Stimulated activated CD8-positive, alpha-beta memory T cell treated with anti-CD3 and anti-CD28 coated beads, Interleukin-7, amount 100 ng/mL, for 4 hours (primary cell): ENCODE measurements at regions not wholly inside any gene's neighbourhood (a gene's known extent, or its start where the extent isn't known, plus 50 kb on each side); places are given as distances from the start of the nearest gene placed in this dataset.
"Not testable (repeated sequence)": the region's sequence is repeated elsewhere in the genome, so short reads cannot be mapped to it uniquely, and the experiment has no call there.

Experiments
- DNase-seq, 2 donors: peaks; one replicate each; pipeline ENCODE4 v3.0.0-alpha.2; 2020; ENCODE audit warnings: low read depth in 2 of 2

DNA sequence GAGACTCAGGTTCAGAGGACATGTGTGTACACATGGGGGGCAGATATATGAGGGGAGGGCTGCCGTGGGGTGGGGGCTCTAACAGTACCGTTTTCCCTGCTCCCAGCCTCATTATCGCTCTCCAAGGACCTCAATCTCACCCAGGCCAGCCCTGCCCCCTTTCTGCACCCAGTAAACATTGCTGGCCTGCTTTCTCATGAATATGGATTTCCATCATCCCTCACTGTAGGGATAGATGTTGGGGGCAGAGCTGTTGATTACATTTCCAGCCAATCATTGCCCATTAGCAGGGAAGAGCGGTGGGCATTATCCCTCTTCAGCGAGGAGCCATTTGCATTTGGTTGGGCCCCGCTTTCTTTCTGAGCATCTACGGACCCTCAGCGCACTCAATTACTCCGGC, 273.8 kb downstream of the RPS6KC1 start:
- no peak for DNase-seq

DNA sequence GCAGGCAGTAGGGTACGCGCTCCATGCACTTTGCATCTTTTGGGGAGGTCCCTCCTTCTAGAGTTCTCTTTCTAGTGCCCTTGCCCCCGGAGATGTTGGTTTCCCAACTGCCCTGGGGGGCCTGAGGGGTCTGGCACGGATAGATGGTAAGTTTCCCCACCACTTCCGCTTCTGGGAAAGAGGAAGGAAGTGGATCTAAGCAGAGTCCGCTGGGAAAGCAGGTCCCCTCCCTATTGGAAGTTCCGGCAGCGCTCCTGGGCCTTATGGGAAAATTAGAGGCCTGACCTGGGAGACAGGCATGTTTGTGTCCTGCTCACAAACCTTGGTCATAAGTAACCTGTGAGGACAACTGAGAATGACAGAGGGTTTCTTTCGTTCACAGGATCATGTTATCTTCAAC, 274.4 kb downstream of the RPS6KC1 start:
- DNase-seq, result no peak

DNA sequence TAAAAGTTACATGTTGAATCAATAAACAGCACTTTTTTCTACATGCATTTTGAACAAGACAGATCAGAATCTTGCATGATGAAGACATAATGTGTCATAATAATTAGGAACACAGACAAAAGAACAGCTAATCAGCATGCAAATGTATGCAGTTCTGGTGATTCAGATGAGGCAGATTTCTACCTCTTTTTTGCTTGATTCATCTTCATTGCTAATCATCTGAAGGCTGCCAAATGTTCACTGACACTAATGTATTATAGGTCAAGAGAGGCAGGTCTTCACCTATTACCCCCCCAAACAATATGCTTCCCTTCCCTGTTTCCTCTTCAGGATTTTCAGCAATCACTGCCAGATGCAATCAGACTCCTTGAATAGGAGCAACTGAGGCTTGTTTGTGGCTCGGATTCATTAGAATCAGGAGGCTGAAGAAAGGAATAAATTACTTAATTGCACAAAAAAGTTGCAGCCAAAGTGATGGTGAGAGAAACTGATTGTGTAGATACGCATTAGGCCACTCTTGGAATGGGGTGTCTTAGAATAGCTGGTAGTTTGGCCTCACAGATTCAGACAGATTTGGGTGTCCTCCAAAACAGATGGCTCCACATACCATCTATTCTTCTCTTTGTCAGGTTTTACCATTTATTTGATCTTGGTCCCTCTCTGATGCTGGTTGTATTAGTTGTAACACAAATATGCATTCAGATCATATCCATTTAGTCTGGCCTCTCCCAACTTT, 275.4 kb downstream of the RPS6KC1 start:
- no peak for DNase-seq

DNA sequence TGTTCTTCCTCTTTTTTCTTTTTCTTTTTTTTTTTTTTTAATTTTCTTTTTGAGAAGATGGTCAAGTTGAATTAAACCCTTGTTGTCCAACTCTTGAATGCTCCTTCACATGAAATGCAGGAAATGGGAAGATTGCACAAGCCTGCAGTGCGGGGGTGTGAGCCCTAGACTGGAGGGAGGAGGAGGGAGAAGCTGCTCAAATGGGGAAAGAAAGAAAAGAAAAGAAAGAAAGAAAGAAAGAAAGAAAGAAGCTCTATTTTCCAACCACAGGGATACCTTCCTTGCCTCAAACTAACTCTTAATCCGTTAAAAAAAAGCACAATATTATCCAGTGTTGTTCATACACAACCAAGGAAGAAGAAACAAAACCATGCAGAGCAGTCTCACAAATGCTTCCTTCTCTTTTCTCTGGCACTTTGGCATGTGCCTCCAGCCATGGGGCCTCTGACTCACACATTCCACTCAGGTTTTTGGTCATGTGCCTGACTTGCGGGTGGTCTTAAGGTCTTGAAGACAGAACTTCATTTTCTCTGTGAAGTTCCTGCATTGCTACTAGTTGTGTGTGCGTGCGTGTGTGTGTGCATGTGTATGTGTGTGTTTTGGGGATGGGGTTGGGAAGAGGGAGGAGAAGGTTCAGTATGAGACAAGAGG, 276.1 kb downstream of the RPS6KC1 start:
- DNase-seq, result no peak

DNA sequence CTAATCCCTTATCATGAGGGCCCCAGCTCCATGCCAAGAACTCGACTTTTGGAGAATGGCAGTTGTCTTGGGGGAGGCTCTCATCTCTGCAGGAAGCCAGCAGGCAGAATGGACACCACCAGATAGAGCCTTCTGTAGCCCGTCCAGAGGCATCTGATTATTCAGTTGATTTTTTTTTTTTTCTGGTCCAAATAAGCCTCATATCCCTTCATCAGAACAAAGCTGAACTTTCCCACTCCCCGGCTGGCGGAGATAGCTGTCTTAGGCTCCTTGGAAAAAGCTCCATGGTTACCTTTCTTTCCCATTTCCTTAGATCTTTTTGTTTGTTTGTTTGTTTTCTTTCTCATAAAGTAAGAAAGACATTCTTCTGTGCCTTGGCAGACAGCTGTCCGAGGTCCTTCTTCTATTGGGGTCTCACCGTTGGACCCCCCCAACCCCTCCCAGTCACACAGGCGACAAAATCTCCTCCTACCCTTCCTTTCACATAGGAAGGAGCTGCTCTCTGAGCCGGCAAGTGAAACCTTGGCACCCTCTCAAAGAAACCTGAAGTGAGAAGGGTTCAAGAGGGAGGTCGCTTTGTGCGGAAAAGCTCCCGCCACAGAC, 278.5 kb downstream of the RPS6KC1 start:
- DNase-seq, result no peak

DNA sequence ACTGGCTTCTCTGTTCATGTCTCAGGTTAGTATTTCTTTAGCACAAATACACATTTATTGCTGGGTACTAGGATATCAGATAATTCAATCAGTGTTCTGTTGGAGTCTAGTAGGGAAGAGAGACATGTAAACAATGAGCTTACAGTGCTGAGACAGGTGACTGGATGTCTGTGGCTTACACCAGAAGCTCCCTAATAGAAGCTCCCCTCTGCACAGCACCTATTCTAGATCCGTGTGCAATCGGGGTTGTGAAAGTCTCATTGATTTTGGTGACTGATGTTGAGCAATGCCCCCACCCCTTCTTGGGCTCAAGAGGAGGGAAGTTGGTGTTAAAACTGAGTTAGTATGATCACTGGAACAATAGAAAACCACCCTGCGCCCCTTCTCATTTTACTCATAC, 279.2 kb downstream of the RPS6KC1 start:
- no peak for DNase-seq

DNA sequence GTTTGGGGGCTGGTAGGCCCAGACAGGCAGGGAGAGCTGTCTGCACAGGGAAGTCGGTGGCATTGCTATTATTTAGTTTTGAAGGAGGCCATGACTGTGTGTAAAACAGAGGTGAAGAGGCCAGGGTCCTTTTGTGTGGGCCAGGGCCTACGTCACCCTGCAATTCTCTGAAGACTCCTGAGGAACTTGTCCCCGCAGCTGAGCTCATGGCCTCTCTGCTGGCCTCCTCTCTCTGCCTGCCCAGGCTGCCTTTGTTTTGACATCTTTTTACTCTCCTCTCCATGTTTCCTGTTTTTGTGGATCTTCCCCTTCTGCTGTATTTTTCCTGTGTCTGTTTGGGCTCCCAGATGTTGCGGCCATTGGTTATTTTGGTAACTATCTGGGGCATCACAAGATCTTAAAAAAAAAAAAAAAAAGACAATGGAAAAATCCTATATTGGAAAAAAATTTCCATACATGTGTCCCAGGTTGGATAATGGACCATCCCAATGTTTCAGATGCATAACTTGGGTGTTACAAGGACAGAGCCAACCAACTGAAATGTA, 280.7 kb downstream of the RPS6KC1 start:
- DNase-seq, result no peak

DNA sequence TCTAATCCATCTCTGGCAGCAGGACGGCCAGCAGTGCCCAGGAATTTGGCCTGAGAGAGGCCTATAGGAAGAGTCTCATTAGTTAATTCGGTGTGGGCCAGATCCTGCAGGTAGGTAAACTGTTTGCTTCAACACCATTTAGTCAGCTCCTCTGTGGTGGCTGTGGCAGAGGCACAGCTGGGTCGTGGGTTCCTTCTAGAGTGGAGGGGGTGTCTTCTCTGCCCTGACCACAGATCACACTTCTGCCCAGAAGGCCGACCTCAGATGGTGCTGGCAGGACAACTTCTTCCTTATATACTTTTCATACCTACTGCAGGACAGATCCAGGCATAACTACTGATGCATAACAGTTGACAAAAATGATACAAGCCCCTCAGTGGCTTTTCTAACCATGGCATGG, 281.4 kb downstream of the RPS6KC1 start:
- DNase-seq, result no peak

DNA sequence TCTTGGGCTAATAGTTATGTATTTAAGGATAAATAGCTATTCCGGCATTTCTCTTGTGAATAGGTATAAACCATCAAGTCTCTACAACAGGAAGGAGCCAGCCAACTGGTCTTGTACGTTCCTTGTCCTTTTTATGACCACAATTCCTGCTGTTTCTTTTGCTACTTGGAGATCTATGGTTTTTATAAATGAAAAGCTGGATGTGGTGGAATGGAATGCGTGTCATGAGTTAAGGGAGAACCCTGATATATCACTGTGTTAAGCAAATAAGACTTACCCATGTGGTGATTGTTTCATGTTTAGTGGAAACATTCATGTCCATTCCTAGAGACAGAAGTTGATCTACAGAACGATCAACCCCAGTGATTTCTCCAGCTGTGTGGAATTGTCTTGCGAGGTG, 282.1 kb downstream of the RPS6KC1 start:
- no peak for DNase-seq

DNA sequence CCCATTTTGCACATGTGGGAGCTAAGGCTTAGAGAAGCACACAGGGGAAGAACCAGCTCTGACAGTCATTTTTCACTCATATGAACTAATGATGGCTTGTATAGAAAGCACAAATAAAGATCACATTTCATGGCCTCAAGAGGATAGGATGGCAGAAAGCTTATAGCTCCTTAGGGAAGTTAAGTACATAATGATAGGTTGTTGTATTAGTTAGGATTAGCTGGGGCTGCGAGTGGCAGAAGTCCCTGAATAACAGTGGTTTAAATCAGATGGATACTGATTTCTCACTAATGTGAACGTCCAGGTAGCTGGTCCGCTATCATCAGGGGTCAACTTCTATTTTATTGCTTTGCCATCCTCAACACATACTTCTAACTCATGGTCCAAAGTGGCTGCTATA, 284.0 kb downstream of the RPS6KC1 start:
- no peak for DNase-seq

DNA sequence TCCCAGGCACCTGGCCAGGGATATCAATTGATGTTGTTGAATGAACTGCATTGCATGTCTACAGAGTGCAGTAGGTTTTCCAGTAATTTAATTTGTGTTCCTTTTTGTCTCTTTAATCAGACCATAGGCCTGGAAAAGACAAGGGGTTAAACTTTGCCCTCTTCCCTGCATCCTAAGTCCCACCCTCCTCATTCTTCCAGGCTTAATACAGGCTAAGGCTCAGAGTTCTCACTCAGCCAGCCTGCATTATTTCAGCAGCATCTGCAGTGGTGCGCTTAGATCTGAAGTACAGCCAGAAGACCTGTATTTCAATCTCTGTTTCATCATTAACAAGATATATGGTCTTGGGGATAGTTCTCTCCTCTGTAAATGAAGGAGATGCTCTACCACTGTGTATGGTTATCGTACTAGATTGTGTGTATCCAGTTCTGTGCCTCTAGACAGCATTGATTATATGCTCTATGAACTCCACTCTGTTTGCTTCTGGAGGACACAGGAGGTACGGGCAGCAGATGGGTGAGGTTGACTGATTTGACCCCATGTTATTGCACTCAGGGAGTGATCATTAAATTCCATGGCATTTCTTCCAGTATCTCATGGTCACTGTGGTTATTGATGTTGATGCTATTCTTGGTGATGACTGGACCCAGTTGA, 286.1 kb downstream of the RPS6KC1 start:
- no peak for DNase-seq

DNA sequence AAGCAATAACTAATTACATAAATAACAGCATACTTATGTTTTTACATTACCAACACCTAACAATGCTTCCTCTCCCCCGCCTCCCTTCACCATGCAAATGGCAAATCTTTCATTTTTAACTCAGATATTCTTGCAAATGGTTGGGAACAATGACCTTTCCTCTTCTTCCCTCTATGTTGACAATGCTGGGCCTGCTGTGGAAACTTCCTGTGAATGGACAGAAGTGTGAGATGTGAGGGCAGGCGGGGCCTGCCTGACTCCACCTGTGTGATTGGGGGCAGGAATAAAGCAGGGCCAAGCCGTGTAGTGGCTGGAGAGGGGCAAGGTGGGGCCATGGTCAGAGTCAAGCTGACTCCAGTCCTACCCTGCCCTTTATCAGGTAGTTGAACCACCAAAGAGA, 289.6 kb downstream of the RPS6KC1 start:
- no peak for DNase-seq

DNA sequence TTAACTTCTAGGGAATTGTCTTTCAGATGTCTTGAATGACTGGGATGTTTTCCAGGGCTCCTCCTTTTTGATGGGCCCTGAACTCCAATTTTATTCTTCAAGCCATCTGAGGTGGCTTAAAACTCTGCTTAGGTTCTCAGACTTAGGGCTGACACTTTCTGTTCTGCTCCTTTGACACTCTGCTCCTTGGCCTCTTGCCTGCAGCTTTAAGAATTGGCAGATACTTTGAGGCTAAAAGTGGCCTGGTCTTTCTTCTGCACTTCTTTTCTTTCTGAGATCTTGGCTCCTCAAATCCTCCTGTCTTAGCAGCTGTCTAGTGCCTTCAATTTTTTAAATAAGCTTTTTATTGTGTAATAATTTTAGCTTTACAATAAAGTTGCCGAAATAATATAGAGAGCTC, 294.6 kb downstream of the RPS6KC1 start:
- no peak for DNase-seq

DNA sequence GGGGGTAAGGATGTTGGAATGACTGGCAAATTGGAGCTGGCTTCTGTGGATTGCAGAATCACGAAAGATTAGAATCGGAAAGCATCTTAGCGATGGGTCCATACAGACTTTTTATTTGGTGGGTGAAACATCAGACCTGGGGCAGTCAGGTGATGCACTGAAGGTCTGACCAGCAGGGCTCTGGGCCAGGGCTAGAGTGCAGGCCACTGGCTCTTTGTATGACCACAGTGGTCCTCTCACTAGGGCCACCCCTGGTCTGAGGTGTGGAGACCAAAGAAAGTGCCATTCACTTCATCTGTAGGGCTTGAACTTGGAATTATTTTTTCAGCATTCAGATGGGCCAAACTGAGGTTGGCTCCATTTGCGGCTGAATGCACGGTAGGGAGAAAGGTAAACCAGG, 306.4 kb downstream of the RPS6KC1 start:
- DNase-seq, result no peak

DNA sequence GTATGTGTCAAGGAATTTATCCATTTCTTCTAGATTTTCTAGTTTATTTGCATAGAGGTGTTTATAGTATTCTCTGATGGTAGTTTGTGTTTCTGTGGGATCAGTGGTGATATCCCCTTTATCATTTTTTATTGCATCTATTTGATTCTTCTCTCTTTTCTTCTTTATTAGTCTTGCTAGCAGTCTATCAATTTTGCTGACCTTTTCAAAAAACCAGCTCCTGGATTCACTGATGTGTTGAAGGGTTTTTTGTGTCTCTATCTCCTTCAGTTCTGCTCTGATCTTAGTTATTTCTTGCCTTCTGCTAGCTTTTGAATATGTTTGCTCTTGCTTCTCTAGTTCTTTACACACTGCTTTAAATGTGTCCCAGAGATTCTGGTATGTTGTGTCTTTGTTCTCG, 307.3 kb downstream of the RPS6KC1 start:
- not testable (repeated sequence) for DNase-seq

DNA sequence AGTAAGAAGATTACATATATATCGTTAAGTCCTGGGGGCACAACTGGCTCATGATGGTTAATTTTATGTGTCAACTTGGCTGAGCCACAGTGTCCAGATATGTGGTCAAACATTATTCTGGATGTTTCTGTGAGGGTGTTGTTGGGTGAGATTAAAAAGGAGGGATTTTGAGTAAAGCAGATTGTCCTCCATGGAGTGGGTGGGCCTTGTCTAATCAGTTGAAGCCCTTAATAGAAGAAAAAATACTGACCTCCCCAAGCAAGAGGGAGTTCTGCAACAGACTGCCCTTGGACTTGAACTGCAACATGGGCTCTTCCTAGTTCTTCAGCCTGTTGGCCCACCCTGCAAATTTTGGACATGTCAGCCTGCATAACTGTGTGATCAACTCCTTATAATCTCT, 311.6 kb downstream of the RPS6KC1 start:
- no peak for DNase-seq

DNA sequence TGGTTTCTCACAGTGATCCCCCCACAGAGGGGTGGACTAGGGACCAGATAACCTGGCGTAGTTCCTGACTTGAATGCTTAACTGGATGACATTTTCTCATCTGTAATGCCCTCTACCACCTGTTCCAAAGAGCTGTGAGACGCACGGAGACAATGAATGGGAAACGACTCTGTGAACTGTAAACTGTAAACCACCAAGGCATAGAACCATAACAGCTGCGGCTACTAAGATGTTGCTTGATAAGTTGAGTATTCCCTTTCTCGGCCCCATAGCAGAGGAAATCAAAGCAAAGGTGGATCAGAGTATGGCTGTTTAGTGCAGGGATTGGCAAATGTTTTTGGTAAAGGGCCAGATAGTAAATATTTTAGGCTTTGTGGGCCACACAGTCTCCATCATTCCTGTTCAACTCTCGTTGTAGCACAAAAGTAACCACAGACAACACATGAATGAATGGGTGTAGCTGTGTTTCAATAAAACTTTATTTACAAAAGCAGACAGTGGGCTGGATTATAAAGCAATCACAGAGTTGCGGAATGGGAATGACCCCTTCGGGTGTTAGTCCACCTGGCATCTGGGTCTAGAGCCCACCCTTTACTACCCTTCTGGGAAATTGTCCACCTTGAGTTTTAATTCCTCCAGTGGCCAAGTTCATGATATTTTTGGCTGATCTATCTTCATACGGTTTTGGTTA, 315.2 kb downstream of the RPS6KC1 start:
- DNase-seq, result no peak

DNA sequence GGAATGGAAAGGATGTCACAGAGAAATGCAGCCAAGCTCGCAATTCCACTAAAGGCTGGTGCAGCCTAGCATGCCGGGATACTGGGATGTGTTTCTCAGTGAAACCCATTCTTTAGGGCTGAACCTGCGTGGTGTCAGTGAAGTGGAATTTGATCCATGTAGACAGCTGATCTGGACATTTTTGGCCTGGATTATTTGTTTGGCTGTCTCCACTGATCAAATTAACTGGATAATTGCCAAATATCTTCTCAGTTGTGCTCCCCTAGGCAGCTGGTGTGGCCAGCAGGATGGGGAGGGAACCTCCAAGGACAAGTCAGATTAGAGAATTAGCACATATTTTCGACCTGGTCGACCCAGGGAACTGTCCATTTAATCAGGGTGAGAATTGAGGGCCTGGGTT, 318.4 kb downstream of the RPS6KC1 start:
- DNase-seq, result no peak

DNA sequence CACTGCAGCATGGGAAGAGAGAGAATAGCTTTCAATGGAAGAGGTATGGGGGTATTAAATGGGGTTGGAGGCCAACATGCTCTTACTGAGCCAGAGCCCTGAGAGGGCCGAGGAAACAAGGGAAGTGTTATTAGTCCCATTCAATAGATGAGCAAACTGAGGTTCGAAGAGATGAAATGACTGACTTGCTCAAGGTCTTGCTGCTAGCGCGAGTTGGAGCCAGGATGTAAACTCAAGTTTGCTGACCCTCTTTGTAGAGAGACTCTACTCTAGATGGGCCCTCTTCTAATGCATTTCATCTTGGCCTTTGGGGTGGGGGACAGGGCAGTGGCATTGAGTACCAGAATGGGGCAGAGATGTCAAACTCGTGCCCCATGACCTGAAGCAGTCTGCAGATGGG, 319.5 kb downstream of the RPS6KC1 start:
- no peak for DNase-seq

DNA sequence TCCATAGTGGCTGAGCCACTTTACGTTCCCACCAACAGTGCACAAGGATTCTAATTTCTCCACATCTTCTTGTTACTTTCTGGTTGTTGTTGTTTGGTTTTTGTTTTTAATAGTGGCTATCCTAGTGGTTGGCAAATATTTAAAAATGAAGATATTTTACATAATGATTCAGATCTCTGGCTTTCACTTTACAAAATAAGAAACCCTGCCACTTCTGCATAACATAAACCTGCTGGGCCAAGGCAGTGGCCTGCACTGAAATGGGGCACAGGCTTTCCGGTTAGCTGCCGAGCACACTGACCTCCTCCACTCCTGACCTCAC, 320.4 kb downstream of the RPS6KC1 start:
- no peak for DNase-seq

DNA sequence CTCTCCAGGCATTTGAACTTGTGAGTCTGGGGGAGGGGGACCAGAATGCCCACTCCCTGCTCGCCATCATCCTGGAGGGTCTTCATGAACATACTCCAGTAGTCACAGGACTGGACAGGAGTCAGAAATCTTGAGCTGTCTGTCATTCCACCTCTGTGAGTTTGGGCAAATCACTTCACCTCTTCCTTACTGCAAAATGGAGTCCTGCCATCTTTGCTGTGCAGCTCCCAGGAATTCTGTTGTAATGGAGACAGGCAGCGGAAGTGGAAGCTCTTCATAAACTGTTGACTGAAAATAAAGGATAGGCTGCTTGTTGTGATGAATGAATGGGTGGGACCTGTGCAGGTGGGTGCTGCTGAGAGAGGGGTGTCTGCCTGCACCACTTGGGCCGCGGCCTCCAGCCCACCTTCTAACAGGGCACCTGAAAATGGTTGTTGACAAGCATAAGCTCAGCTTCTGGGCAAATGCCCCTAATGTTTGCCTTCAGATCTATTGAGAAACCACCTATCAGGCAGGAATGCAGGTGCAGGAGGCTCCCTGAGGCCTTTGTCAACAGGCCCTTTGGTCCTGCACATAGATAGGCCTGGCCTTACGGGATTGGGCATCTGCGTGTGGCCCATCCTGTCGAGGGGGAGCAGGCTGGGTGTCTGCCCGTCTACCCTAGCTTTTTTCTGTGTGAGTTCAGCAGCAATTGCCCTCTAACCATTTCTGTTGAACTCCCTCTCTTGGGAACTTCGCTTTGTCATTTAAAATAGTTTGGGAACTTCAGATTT, 321.0 kb downstream of the RPS6KC1 start:
- DNase-seq, result no peak
